GM12873 (cell line): ENCODE measurements at regions not wholly inside any gene's neighbourhood (a gene's known extent, or its start where the extent isn't known, plus 50 kb on each side); places are given as distances from the start of the nearest gene placed in this dataset.

Source experiments
- TF ChIP-seq, protein P1 (sequence below): IDR thresholded peaks from 2 replicates; pipeline ENCODE4 v1.5.1; 2012; ENCODE audit warnings: low read depth, mild to moderate bottlenecking, moderate library complexity, low read length, control low read depth; ENCODE audit not compliant: insufficient read depth; ENCODE audit errors: missing control alignments

DNA sequence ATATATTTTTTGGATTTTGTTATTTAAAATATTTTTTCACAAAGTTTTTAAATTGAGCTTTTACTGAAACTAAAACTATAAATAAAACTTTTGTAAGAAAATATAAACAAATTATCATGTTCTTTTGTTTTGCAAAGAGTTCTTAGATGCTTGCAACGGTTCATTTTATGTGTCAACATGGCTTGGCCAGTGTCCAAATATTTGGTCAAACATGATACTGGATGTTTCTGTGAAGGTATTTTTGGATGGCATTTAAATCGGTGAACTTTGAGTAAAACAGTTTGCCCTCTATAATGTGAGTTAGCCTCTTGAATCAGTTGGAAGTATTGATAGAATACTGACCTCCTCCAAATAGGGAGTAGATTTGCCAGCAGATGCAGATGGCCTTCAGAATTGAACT is 612.6 kb upstream of the NECTIN3 start:
- TF ChIP-seq, protein P1, sequence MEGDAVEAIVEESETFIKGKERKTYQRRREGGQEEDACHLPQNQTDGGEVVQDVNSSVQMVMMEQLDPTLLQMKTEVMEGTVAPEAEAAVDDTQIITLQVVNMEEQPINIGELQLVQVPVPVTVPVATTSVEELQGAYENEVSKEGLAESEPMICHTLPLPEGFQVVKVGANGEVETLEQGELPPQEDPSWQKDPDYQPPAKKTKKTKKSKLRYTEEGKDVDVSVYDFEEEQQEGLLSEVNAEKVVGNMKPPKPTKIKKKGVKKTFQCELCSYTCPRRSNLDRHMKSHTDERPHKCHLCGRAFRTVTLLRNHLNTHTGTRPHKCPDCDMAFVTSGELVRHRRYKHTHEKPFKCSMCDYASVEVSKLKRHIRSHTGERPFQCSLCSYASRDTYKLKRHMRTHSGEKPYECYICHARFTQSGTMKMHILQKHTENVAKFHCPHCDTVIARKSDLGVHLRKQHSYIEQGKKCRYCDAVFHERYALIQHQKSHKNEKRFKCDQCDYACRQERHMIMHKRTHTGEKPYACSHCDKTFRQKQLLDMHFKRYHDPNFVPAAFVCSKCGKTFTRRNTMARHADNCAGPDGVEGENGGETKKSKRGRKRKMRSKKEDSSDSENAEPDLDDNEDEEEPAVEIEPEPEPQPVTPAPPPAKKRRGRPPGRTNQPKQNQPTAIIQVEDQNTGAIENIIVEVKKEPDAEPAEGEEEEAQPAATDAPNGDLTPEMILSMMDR = no peak

DNA sequence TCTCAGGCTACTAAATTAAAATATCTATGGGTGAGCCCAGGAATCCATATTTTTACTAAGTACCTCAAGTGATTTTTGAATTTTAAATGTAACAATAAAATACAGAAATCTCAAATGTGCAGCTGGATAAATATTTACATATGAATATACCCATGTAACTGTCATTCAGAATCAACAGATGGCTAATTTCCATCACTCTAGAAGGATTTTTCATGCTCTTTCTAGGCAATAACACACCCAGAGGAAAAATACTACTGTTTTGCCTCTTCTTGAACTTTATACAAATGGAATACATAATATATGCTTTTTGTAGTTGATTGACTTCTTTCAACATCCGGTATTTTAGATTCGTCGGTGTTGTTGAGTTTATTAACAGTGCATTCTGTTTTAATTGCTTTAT is 601.3 kb upstream of the NECTIN3 start:
- TF ChIP-seq, protein P1 = no peak

DNA sequence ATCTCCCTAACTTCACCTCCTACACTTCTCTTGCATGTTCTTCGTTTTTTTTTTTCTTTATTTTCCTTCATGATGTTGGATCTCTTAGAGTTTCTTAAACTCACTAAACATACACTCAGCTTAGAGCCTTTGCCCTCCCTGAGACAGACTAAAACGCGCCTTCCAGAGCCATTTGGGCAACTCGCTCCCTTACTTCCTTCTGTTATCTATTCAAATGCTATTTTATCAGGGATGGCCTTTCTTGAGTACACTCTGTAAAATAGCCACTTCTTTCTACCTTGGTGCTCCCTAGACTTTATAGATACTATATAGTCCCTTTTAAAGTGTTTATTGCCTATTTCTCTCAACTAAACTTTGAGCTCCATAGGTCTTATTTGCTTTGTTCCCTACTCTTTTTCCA is 598.2 kb upstream of the NECTIN3 start:
- TF ChIP-seq, protein P1 = no peak

DNA sequence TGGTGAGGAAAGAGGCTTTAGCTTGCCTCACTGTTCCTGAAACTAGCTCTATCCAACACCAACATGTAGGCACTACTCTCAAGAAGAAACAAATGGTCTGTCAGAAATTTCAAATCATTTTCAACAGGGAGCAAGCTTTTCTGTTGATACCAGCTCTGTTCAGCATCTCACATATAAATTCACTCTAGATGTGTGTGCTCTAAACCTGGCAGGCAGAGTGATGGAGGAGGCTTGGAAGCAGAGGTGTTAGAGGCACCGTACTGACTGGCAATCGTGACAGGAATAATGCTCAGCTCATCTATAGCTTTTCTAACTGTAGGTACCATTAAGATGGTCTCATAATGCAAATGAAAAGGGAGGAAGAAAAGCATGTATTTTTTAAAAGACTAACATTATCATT is 597.2 kb upstream of the NECTIN3 start:
- TF ChIP-seq, protein P1 = no peak

DNA sequence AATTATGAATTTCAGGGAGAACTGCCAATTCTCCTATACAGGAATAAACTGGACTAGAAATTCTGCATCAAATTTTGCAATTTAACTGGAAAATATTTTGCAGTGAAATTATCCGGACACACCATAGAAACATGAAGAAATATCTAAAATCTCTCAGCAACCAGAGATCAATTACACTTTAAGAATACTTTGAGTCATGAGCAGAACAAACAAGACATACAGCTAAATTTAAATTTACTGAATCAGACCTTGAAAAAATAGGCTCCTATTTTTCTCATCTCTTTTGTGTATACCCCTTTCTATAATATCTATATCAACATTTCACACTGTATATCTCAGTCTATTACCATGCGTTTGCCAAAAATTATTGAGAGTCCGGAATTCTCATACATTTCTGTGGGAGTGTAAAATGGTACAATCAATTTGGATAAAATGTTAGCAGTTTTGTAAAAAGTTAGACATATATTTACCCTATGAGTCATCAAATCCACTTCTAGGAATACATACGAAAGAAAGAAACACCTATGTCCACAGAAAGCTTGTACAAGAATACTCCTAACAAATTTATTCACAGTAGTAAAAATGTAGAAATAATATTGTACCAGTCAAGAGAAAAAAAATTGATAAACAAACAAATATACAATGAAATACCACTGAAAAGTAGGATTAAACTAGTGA is 593.1 kb upstream of the NECTIN3 start:
- TF ChIP-seq, protein P1 = no peak

DNA sequence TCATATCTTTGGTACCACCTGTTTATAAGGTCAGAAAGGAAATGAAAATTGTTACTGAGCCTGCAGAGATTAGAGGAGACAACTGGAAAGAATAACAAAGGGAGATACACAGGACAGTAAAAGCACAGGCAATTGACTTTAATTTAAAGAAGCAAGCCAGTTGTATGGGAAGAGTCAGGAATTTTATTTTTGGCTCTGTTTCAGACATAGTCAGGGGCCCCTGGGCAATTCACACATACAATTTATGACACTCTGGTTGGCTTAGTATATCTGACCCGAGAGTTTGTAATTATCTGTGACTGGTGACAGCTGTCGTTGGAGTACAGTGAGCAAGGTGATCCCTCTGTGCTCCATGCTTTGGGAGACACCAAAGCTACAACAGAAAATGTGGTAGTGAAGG is 591.9 kb upstream of the NECTIN3 start:
- TF ChIP-seq, protein P1 = no peak

GRCh38 chr3:110485389-110485788 is 586.2 kb upstream of the NECTIN3 start:
- TF ChIP-seq, protein P1 = no peak
